ENCODE measurements at regions not wholly inside any gene's neighbourhood (a gene's known extent, or its start where the extent isn't known, plus 50 kb on each side); places are given as distances from the start of the nearest gene placed in this dataset.

- Histone ChIP-seq H3K36me3 (ENCODE audit: control insufficient read depth, low read depth, low read length) (no peaks in the 10 kb centered on the region), H3K9ac (ENCODE audit: low read length) (no peak overlapping the region), H3K4me1 (ENCODE audit: control insufficient read depth, low read depth, low read length) (no peaks in the 10 kb centered on the region), H3K4me3 (ENCODE audit: low read length) (no peak overlapping the region), H3K27me3 (ENCODE audit: control insufficient read depth, insufficient read depth, low read length) (no peaks in the 10 kb centered on the region), H3K27ac (ENCODE audit: low read length) (no peak overlapping the region), H3K9me3 (ENCODE audit: control insufficient read depth, low read depth, low read length) (no peaks in the 10 kb centered on the region)
These were observed 2101.7 kb upstream of the PCDH20 start for GRCh38 chr13:63517371-63517770.

GRCh38 chr13:63516124-63516523 lies 2100.5 kb upstream of the PCDH20 start:
- Histone ChIP-seq H3K36me3 (ENCODE audit: control insufficient read depth, low read depth, low read length) (no peaks in the 10 kb centered on the region), H3K27ac (ENCODE audit: low read length) (no peak overlapping the region), H3K9ac (ENCODE audit: low read length) (no peak overlapping the region), H3K4me3 (ENCODE audit: low read length) (no peak overlapping the region), H3K9me3 (ENCODE audit: control insufficient read depth, low read depth, low read length) (no peaks in the 10 kb centered on the region), H3K4me1 (ENCODE audit: control insufficient read depth, low read depth, low read length) (no peaks in the 10 kb centered on the region), H3K27me3 (ENCODE audit: control insufficient read depth, insufficient read depth, low read length) (no peaks in the 10 kb centered on the region)

- Histone ChIP-seq H3K9me3 (ENCODE audit: control insufficient read depth, low read depth, low read length) (no peaks in the 10 kb centered on the region), H3K27ac (ENCODE audit: low read length) (no peak overlapping the region), H3K4me1 (ENCODE audit: control insufficient read depth, low read depth, low read length) (no peaks in the 10 kb centered on the region), H3K27me3 (ENCODE audit: control insufficient read depth, insufficient read depth, low read length) (no peaks in the 10 kb centered on the region), H3K36me3 (ENCODE audit: control insufficient read depth, low read depth, low read length) (no peaks in the 10 kb centered on the region), H3K4me3 (ENCODE audit: low read length) (no peak overlapping the region), H3K9ac (ENCODE audit: low read length) (no peak overlapping the region)
These were observed 2099.2 kb upstream of the PCDH20 start for GRCh38 chr13:63514886-63515285.

DNA sequence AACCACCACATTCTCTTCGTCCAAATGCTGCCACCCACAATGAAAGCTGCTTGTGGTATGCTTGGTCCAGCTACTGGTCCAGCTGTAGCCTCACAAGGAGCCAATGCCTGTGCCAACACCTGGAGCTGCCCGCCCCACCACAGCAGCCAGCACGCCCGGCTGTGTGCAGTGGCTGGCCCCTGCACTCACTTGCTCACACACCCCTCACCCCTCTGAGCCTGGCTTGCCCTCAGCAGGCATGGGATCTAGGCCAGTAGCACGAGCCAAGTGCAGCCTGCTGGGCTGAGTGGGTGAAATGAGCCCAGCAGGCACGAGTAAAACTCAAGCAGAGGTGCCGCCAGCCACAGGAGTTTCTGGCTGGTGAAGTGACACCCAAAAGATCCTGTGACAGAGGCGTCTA lies 2096.4 kb upstream of the PCDH20 start:
- Histone ChIP-seq H3K4me1 (ENCODE audit: control insufficient read depth, low read depth, low read length) (no peaks in the 10 kb centered on the region), H3K4me3 (ENCODE audit: low read length) (no peak overlapping the region), H3K36me3 (ENCODE audit: control insufficient read depth, low read depth, low read length) (no peaks in the 10 kb centered on the region), H3K9me3 (ENCODE audit: control insufficient read depth, low read depth, low read length) (no peaks in the 10 kb centered on the region), H3K9ac (ENCODE audit: low read length) (no peak overlapping the region), H3K27me3 (ENCODE audit: control insufficient read depth, insufficient read depth, low read length) (no peaks in the 10 kb centered on the region), H3K27ac (ENCODE audit: low read length) (no peak overlapping the region)

DNA sequence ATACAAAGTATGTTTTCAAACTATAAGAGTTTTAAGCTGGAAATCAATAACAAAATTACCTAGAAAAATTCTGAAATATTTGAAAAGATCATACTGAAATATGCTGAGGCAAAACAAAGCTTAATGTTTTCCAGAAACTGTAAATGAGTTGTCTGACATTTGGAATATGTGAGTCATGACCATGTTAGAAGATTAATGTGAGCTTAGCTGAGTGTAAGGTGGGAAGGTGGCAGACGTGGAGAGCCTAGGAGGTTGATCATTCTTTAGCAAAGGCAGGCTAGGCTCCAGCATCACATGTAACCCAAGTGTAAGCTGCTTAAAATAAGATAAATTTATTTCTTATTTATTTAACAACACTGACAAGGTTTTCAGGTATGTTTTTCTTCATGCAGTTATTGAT lies 2086.1 kb upstream of the PCDH20 start:
- no peaks in the 10 kb centered on the region for H3K27me3 ChIP-seq (ENCODE audit: control insufficient read depth, insufficient read depth, low read length)
- no peak overlapping the region for H3K27ac ChIP-seq (ENCODE audit: low read length)
- H3K9ac ChIP-seq (ENCODE audit: low read length) = no peak overlapping the region
- H3K36me3 ChIP-seq (ENCODE audit: control insufficient read depth, low read depth, low read length) = no peaks in the 10 kb centered on the region
- H3K4me1 ChIP-seq (ENCODE audit: control insufficient read depth, low read depth, low read length) = no peaks in the 10 kb centered on the region
- no peak overlapping the region for H3K4me3 ChIP-seq (ENCODE audit: low read length)
- H3K9me3 ChIP-seq (ENCODE audit: control insufficient read depth, low read depth, low read length) = no peaks in the 10 kb centered on the region

- H3K4me1 ChIP-seq (ENCODE audit: control insufficient read depth, low read depth, low read length) = no peaks in the 10 kb centered on the region
- no peak overlapping the region for H3K4me3 ChIP-seq (ENCODE audit: low read length)
- H3K27ac ChIP-seq (ENCODE audit: low read length) = no peak overlapping the region
- H3K36me3 ChIP-seq (ENCODE audit: control insufficient read depth, low read depth, low read length) = no peaks in the 10 kb centered on the region
- H3K27me3 ChIP-seq (ENCODE audit: control insufficient read depth, insufficient read depth, low read length) = no peaks in the 10 kb centered on the region
- H3K9me3 ChIP-seq (ENCODE audit: control insufficient read depth, low read depth, low read length) = no peaks in the 10 kb centered on the region
- no peak overlapping the region for H3K9ac ChIP-seq (ENCODE audit: low read length)
These were observed 2082.0 kb upstream of the PCDH20 start for GRCh38 chr13:63497601-63498000.

DNA sequence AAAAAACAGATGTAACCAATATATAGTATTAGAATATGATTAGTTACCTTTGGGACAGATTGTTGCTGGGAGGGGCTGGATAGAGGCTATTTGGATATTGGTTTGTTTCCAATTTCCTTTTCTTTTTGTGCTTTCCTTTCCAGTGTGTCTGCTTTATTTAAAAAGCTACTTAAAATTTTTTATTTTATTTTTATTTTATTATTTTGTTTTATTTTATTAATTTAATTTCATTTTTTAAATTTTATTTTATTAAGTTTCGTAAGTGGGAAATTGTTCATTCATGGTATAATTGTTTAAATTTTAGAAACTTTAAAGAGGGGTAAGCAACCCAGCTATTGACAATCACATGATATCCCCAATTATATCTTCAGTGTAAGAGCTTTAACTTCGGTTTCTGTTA lies 2077.0 kb upstream of the PCDH20 start:
- H3K27me3 ChIP-seq (ENCODE audit: control insufficient read depth, insufficient read depth, low read length) = no peaks in the 10 kb centered on the region
- H3K4me3 ChIP-seq (ENCODE audit: low read length) = no peak overlapping the region
- no peaks in the 10 kb centered on the region for H3K4me1 ChIP-seq (ENCODE audit: control insufficient read depth, low read depth, low read length)
- no peak overlapping the region for H3K27ac ChIP-seq (ENCODE audit: low read length)
- H3K36me3 ChIP-seq (ENCODE audit: control insufficient read depth, low read depth, low read length) = no peaks in the 10 kb centered on the region
- no peaks in the 10 kb centered on the region for H3K9me3 ChIP-seq (ENCODE audit: control insufficient read depth, low read depth, low read length)
- H3K9ac ChIP-seq (ENCODE audit: low read length) = no peak overlapping the region

DNA sequence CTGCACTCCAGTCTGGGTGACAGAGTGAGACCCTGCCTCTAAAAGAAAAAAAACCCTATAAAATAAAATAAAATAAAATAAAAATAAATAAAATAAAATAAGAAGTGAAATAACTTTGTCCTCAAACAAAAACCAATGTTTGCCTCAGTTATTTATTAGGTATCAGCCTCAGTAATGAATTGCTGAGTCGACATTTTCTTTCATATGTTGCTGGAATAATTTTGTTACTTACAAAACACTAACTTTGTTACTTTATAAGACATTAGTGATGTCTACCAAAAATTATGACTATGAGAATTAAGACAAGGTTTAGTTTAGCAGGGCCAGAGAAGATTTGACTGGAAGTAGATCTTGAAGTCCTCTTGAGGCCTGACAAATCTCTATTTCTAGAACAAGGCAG lies 2074.5 kb upstream of the PCDH20 start:
- Histone ChIP-seq H3K27me3 (ENCODE audit: control insufficient read depth, insufficient read depth, low read length) (no peaks in the 10 kb centered on the region), H3K9ac (ENCODE audit: low read length) (no peak overlapping the region), H3K27ac (ENCODE audit: low read length) (no peak overlapping the region), H3K4me3 (ENCODE audit: low read length) (no peak overlapping the region), H3K9me3 (ENCODE audit: control insufficient read depth, low read depth, low read length) (no peaks in the 10 kb centered on the region), H3K36me3 (ENCODE audit: control insufficient read depth, low read depth, low read length) (no peaks in the 10 kb centered on the region), H3K4me1 (ENCODE audit: control insufficient read depth, low read depth, low read length) (no peaks in the 10 kb centered on the region)

GRCh38 chr13:63481334-63481733 lies 2065.7 kb upstream of the PCDH20 start:
- no peaks in the 10 kb centered on the region for H3K4me1 ChIP-seq (ENCODE audit: control insufficient read depth, low read depth, low read length)
- H3K27ac ChIP-seq (ENCODE audit: low read length) = no peak overlapping the region
- H3K9ac ChIP-seq (ENCODE audit: low read length) = no peak overlapping the region
- no peaks in the 10 kb centered on the region for H3K27me3 ChIP-seq (ENCODE audit: control insufficient read depth, insufficient read depth, low read length)
- no peaks in the 10 kb centered on the region for H3K9me3 ChIP-seq (ENCODE audit: control insufficient read depth, low read depth, low read length)
- no peak overlapping the region for H3K4me3 ChIP-seq (ENCODE audit: low read length)
- H3K36me3 ChIP-seq (ENCODE audit: control insufficient read depth, low read depth, low read length) = no peaks in the 10 kb centered on the region

DNA sequence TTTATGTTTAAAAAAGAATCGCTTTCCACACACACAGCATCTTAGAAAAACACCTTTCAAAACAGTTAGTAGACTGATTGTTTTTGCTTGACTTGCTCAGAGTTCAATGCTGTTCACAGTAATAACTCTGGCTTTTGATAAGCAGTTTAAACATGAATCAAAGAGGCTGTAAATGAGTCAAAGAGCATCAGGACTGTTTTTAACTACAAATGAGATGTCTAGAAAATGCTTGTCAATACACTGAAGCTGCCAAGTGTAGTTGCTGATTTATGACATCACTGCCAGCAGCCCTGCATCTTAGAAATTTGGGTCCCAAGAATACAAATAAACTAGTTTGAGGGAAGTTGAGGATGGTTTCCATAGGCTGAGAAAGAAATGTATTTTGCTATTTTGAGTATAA lies 2057.1 kb upstream of the PCDH20 start:
- H3K27me3 ChIP-seq (ENCODE audit: control insufficient read depth, insufficient read depth, low read length) = no peaks in the 10 kb centered on the region
- H3K27ac ChIP-seq (ENCODE audit: low read length) = no peak overlapping the region
- no peak overlapping the region for H3K9ac ChIP-seq (ENCODE audit: low read length)
- no peak overlapping the region for H3K4me3 ChIP-seq (ENCODE audit: low read length)
- no peaks in the 10 kb centered on the region for H3K4me1 ChIP-seq (ENCODE audit: control insufficient read depth, low read depth, low read length)
- H3K36me3 ChIP-seq (ENCODE audit: control insufficient read depth, low read depth, low read length) = no peaks in the 10 kb centered on the region
- no peaks in the 10 kb centered on the region for H3K9me3 ChIP-seq (ENCODE audit: control insufficient read depth, low read depth, low read length)

- Histone ChIP-seq H3K4me3 (ENCODE audit: low read length) (no peak overlapping the region), H3K27me3 (ENCODE audit: control insufficient read depth, insufficient read depth, low read length) (no peaks in the 10 kb centered on the region), H3K4me1 (ENCODE audit: control insufficient read depth, low read depth, low read length) (no peaks in the 10 kb centered on the region), H3K9me3 (ENCODE audit: control insufficient read depth, low read depth, low read length) (no peaks in the 10 kb centered on the region), H3K9ac (ENCODE audit: low read length) (no peak overlapping the region), H3K27ac (ENCODE audit: low read length) (no peak overlapping the region), H3K36me3 (ENCODE audit: control insufficient read depth, low read depth, low read length) (no peaks in the 10 kb centered on the region)
These were observed 2048.3 kb upstream of the PCDH20 start for GRCh38 chr13:63463782-63464610.

DNA sequence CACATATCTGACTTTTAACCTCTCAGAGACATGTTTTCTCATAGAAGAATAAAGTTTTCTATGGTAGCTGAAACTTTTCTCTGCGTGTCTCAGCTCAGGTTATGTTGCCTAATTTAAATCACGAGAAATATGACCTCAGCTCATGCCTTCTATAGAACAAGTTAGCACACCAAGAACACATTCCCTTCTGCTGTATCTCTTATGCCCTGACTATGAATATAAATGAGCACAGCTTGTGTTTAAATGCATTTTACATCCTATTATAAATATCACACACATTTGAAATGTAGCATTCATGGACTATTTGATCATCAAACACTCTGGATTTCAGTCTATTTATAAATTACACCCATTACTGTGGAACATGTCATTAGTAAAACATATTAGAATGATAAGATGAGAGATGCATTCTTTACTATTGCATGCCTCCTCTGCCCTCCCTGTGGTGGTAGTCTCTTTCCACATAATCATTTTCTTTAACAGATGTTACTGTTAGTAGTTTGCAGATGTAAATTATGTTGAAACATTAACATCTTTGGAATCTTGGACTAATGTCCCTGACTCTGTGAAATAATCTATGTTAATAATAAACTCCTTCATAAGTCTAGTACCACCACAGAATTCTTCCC lies 2044.9 kb upstream of the PCDH20 start:
- Histone ChIP-seq H3K9ac (ENCODE audit: low read length) (no peak overlapping the region), H3K36me3 (ENCODE audit: control insufficient read depth, low read depth, low read length) (no peaks in the 10 kb centered on the region), H3K27ac (ENCODE audit: low read length) (no peak overlapping the region), H3K9me3 (ENCODE audit: control insufficient read depth, low read depth, low read length) (no peaks in the 10 kb centered on the region), H3K27me3 (ENCODE audit: control insufficient read depth, insufficient read depth, low read length) (no peaks in the 10 kb centered on the region), H3K4me1 (ENCODE audit: control insufficient read depth, low read depth, low read length) (no peaks in the 10 kb centered on the region), H3K4me3 (ENCODE audit: low read length) (no peak overlapping the region)
